ENCODE measurements at regions not wholly inside any gene's neighbourhood (a gene's known extent, or its start where the extent isn't known, plus 50 kb on each side); places are given as distances from the start of the nearest gene placed in this dataset.
"Not testable (repeated sequence)": the region's sequence is repeated elsewhere in the genome, so short reads cannot be mapped to it uniquely, and the experiment has no call there.

- DNase-seq = no peak
These were observed 469.5 kb upstream of the POM121L12 start for GRCh38 chr7:52565974-52566373.

DNA sequence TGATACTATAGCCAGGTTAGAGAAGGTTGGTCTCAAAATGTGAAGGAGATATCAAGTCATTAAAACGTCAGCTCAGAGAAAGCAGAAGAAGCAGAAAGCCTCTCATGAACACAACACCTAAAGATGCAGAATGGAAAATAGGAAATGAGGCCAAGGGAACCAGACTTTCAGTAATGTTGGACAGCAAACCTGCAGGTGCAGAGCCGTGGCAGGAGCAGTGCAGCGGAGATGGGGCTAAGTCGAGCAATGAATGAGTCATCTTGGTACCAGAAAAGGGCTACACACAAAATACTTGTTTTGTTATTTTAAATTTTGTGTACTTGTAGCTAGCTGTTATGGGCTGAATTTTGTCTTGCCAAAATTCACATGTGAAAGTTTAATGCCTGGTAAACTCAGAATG lies 479.6 kb upstream of the POM121L12 start:
- no peak for DNase-seq

DNA sequence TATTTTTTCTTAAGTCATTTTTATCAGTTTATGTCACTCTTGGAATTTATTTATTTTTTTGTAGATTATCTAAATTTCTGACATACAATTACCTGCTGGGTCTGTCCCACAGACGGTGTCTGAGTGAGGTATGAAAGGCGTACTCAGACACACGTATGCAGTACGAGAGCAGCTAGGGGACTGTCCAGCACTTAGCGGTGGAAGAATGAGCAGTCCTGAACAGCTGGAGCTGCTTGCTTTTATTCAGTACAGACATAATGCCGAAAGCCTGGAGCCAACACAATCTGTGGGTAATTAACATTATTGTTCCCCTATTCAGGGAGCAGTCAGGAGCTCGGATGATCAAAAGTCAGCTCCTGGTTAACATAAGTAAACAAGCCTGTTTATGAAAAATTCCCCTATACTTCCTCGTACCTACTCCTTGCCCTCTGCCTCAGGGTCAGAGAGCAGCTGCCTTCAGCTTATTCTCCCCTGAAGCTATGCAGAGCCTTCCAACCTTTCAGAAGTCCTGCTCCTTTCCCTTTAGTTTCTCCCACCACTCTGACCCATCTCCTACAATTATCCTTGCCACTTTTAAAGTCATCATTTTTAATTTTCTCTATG lies 488.0 kb upstream of the POM121L12 start:
- no peak for DNase-seq

DNA sequence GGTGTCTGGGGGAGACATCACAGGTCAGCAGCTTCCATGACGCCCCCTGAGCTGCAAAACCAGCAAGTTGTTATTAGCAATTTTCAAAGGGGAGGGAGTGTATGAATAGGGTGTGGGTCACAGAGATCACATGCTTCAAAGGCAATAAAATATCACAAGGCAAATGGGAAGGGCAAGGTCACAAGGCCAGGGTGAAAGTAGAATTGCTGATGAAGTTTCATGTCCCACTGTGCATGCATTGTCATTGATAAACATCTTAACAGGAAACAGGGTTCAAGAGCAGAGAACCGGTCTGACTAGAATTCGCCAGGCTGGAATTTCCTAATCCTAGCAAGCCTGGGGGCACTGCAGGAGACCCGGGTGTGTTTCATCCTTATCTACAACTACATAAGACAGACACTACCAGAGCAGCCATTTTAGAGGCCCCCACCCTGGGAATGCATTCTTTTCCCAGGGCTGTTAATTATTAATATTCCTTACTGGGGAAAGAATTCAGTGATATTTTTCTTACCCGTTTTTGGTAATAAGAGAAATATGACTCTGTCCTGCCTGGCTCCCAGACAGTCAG lies 494.2 kb upstream of the POM121L12 start:
- not testable (repeated sequence) for DNase-seq

- DNase-seq = no peak
These were observed 495.4 kb upstream of the POM121L12 start for GRCh38 chr7:52540041-52540440.

- no peak for DNase-seq
These were observed 496.0 kb upstream of the POM121L12 start for GRCh38 chr7:52539414-52539813.

- no peak for DNase-seq
These were observed 498.4 kb upstream of the POM121L12 start for GRCh38 chr7:52537051-52537450.

GRCh38 chr7:52525772-52526341 lies 509.6 kb upstream of the POM121L12 start:
- DNase-seq = no peak

DNA sequence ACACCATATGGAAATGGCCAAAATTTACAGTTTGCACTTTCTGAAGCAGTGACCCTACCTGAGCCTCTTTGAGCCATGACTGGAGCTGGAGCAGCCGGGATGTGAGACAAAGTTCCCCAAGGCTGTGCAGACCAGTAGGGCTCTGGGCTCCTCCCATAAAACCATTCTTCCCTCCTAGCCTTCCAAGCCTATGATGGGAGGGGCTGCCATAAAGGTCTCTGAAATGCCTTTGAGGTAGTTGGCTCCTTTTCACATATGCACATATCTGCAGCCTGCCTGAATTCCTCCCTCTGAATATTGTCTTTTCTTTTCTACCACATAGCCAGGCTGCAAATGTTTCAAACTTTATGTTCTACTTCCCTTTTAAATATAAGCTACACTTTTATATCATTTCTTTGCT lies 516.6 kb upstream of the POM121L12 start:
- DNase-seq = no peak

- DNase-seq = no peak
These were observed 522.8 kb upstream of the POM121L12 start for GRCh38 chr7:52512656-52513055.

- no peak for DNase-seq
These were observed 527.7 kb upstream of the POM121L12 start for GRCh38 chr7:52507546-52508255.

DNA sequence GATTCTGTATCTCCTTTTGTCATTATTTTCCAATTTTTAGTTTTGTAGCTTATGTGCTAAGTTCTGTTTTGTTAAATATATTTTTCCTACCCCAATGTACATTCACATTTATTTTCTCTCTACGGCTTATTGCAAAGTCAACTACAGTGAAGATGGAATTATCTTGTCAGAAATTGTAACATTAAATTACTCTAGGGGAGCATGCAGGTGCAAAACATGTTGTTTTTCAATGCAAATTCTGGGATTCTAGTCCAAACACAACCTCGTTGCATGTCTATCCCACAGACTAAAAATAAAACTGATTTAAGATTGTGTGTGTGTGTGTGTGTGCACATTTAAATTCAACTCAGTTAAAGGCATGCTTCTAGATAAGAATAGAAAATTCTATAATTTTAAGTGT lies 529.1 kb upstream of the POM121L12 start:
- no peak for DNase-seq

DNA sequence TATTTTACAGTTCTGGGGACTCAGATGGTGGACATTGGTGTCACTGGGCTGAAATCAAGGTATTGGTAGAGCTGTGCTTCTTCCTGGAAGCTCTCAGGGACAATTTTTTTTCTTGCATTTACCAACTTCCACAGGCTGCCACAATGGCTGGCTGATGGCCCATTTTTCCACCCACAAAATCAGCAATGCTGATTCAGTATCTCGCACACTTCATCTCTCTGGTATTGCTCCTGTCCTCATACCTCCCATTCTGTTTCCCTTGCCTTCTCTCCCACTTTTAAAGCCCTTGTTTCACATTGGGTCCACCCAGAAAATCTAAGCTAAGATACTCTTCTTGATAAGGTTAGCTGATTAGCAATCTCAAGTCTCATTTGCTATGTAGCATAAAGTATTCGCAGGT lies 530.9 kb upstream of the POM121L12 start:
- no peak for DNase-seq

GRCh38 chr7:52502281-52502680 lies 533.2 kb upstream of the POM121L12 start:
- no peak for DNase-seq

GRCh38 chr7:52501696-52502095 lies 533.7 kb upstream of the POM121L12 start:
- no peak for DNase-seq

DNA sequence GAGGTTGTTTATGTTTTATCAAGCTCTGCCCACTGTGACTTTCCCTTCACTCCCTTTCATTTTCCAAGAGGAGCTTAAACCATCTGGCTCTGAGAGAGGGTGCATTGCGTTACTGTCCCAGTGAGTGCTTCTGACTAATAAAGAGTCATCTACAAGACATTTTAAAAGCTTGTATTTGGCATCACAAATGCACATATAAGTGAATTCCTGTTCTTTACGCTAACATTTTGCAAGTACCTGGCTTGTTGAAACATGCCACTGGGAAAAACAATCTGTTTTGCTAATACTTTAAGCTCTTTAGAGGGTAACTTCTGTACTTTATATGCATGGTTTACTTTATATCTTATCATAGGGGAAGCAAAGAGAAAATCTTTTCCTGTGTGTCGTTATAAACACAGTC lies 534.6 kb upstream of the POM121L12 start:
- DNase-seq = no peak

DNA sequence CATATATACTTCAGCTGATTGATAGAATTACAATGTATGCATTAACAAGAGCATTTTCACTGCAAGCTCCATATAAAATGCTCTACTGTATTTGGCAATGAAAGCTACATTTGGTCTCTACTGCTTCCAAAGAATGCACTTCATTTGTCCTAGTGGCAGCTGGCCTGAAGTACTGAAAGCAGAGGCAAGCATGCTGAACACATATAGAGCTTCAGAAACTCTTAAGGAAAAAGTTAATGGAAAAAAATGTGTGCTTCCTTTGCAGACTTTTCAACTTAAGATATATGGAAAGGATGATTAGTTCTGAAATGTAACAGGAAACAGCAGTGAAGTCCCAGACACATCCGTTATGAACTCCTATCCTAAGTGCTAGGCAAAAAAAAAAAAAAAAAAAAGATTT lies 537.1 kb upstream of the POM121L12 start:
- no peak for DNase-seq

DNA sequence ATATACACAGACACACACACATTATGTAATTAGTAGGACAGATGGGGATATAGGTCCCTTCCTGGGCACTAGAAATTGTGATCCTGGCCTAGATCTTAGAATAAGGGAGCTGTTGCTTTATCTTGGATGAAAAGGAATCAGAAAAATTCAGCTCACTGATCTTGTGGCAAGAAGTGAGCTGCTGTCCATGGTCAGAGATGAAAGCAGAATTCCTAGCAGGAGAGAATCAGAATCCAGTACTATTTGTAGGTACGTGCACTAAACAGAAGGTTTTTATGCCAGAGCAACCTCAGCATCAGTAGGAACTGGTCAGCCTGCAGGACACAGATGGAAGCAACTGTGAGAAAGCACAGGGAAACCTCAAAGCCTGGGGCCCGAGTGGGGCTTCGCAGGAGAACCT lies 549.2 kb upstream of the POM121L12 start:
- no peak for DNase-seq

- no peak for DNase-seq
These were observed 553.4 kb upstream of the POM121L12 start for GRCh38 chr7:52482076-52482475.

DNA sequence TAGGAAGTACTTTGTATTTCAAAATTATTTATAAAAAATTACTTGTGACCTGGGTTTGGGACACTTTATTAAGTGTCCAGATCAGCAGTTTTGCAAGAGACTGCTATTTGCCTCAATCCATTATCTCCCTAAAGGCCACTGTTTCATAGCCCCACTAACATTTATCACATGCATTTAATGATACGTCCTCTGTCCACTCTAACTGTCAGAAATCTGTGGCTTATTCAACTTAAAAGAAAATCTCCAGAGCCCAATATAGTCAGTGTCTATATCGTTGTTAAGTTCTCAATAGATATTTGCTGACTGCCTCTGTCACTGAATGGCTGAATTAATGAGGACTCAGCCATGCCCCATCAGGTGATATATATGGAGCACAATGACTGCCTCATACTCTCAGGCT lies 553.9 kb upstream of the POM121L12 start:
- no peak for DNase-seq

- DNase-seq = no peak
These were observed 555.4 kb upstream of the POM121L12 start for GRCh38 chr7:52479990-52480389.

- no peak for DNase-seq
These were observed 560.3 kb upstream of the POM121L12 start for GRCh38 chr7:52475001-52475582.

- no peak for DNase-seq
These were observed 561.7 kb upstream of the POM121L12 start for GRCh38 chr7:52473756-52474155.

Data from NCI-H446 treated with DMSO at 0.1 percent for 48 hours (cell line).